DOHH2 (cell line): ENCODE measurements at regions not wholly inside any gene's neighbourhood (a gene's known extent, or its start where the extent isn't known, plus 50 kb on each side); places are given as distances from the start of the nearest gene placed in this dataset.

ENCODE experiments used
- H3F3A ChIP-seq: fragments of 200-600 bp; sonication (generic), shearing (Covaris generic); 2 replicates; pipeline ENCODE4 v1.6.0; 2016; ENCODE audit warnings: antibody characterized with exemption, mild to moderate bottlenecking; ENCODE audit not compliant: control insufficient read depth, insufficient read depth
- H3K27ac ChIP-seq: fragments of 200-600 bp; sonication (generic); 2 replicates; pipeline ENCODE4 v1.5.1; 2014; ENCODE audit warnings: low read depth, mild to moderate bottlenecking, low read length, moderate library complexity
- H3K27me3 ChIP-seq: fragments of 200-600 bp; sonication (generic); 2 replicates; pipeline ENCODE4 v1.6.1; 2014; ENCODE audit warnings: mild to moderate bottlenecking, low read length, mixed read lengths; ENCODE audit not compliant: control insufficient read depth
- H3K36me3 ChIP-seq: fragments of 200-600 bp; sonication (generic); 2 replicates; pipeline ENCODE4 v1.6.1; 2014; ENCODE audit warnings: mild to moderate bottlenecking, low read length, moderate library complexity, mixed read lengths; ENCODE audit not compliant: control insufficient read depth
- H3K4me1 ChIP-seq: fragments of 200-600 bp; sonication (generic); 2 replicates; pipeline ENCODE4 v1.6.1; 2014; ENCODE audit warnings: mild to moderate bottlenecking, low read length, mixed read lengths; ENCODE audit not compliant: control insufficient read depth
- H3K4me2 ChIP-seq: fragments of 200-600 bp; sonication (generic); 2 replicates; pipeline ENCODE4 v1.6.0; 2014; ENCODE audit warnings: mild to moderate bottlenecking, low read length, moderate library complexity
- H3K4me3 ChIP-seq: fragments of 200-600 bp; sonication (generic); 2 replicates; pipeline ENCODE4 v1.5.1; 2014; ENCODE audit warnings: mild to moderate bottlenecking, low read length, mixed read lengths
- H3K79me2 ChIP-seq: fragments of 200-600 bp; sonication (generic); 2 replicates; pipeline ENCODE4 v1.6.1; 2014; ENCODE audit warnings: mild to moderate bottlenecking, low read length, mixed read lengths; ENCODE audit not compliant: control insufficient read depth
- H3K9me2 ChIP-seq: fragments of 200-600 bp; sonication (generic); replicated peaks from 2 replicates; pipeline ENCODE4 v1.6.1; 2014; ENCODE audit warnings: mild to moderate bottlenecking, low read length, mixed read lengths; ENCODE audit not compliant: control insufficient read depth
- H3K9me3 ChIP-seq: fragments of 200-600 bp; sonication (generic); 2 replicates; pipeline ENCODE4 v1.6.1; 2014; ENCODE audit warnings: antibody characterized with exemption, low read length, mixed read lengths; ENCODE audit not compliant: control insufficient read depth, insufficient read depth
- H4K20me1 ChIP-seq: fragments of 200-600 bp; sonication (generic); 2 replicates; pipeline ENCODE4 v1.6.0; 2014; ENCODE audit warnings: low read depth, mild to moderate bottlenecking, antibody characterized with exemption, low read length, moderate library complexity; ENCODE audit not compliant: control insufficient read depth, insufficient read depth
- CTCF ChIP-seq: fragments of 200-600 bp; sonication (generic); IDR thresholded peaks from one replicate; pipeline ENCODE4 v1.5.1; 2014; ENCODE audit warnings: antibody characterized with exemption, mild to moderate bottlenecking, low read depth, low read length; ENCODE audit not compliant: poor library complexity, severe bottlenecking
- EZH2phosphoT487 ChIP-seq: fragments of 200-600 bp; sonication (generic); IDR thresholded peaks from 2 replicates; pipeline ENCODE4 v1.6.1; 2017; ENCODE audit warnings: borderline replicate concordance, mild to moderate bottlenecking, antibody characterized with exemption, low read length, moderate library complexity, mixed read lengths

- Histone ChIP-seq H3K27me3 (no peaks in the 10 kb centered on the region), H3K4me2 (peak overlapping the region; percentile 61), H3K79me2 (no peaks in the 10 kb centered on the region), H3K4me3 (peak overlapping the region; percentile 4; the same call in 1 of the 2 replicates), H3K9me3 (no peaks in the 10 kb centered on the region), H3K27ac (peak overlapping the region; percentile 95), H3F3A (peaks cover 29% of the 10 kb centered on the region), H3K4me1 (peaks cover 78% of the 10 kb centered on the region), H3K9me2 (no peaks in the 10 kb centered on the region), H3K36me3 (no peaks in the 10 kb centered on the region; the same call in 1 of the 2 replicates), H4K20me1 (no peaks in the 10 kb centered on the region)
- TF ChIP-seq EZH2phosphoT487, result no peak
- TF ChIP-seq CTCF, result peak; percentile 55
Observed at GRCh38 chr10:33115738-33116719, 158.0 kb upstream of the ITGB1 start.

- H4K20me1 ChIP-seq, result no peaks in the 10 kb centered on the region
- H3K4me2 ChIP-seq, result peak overlapping the region; percentile 61
- H3F3A ChIP-seq, result peaks cover 29% of the 10 kb centered on the region
- H3K4me3 ChIP-seq, result peak overlapping the region; percentile 37
- peaks cover 4% of the 10 kb centered on the region; the same call in 1 of the 2 replicates for H3K36me3 ChIP-seq
- TF ChIP-seq EZH2phosphoT487, result no peak
- no peak for TF ChIP-seq CTCF
- H3K27me3 ChIP-seq, result no peaks in the 10 kb centered on the region
- H3K79me2 ChIP-seq, result no peaks in the 10 kb centered on the region
- peaks cover 82% of the 10 kb centered on the region for H3K4me1 ChIP-seq
- no peaks in the 10 kb centered on the region for H3K9me3 ChIP-seq
- peak overlapping the region; percentile 95 for H3K27ac ChIP-seq
- no peaks in the 10 kb centered on the region for H3K9me2 ChIP-seq
Observed at GRCh38 chr10:33114451-33114952, 156.5 kb upstream of the ITGB1 start.

DNA sequence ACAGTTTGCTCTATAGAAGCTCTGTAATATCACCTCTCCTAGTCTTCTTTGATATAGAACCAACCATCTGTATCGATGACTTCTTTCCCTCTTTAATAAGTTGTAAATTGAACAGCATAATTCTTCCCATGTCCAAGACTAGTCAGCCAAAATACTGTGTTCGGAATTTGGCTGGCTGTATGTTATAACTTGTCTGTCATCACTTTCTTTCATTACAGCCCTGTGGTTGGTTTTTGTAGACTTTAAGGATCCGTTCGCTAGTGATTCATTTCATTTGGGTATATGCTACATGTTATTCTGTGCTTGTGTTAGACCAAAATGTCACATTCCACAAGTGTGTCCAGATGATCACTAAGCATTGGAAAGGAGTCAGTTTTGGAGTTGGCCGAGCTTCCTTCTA, 155.4 kb upstream of the ITGB1 start:
- Histone ChIP-seq H3K4me3 (peak overlapping the region; percentile 37), H3K36me3 (peaks cover 4% of the 10 kb centered on the region; the same call in 1 of the 2 replicates), H3K4me1 (peaks cover 82% of the 10 kb centered on the region), H3F3A (peaks cover 31% of the 10 kb centered on the region), H3K9me3 (no peaks in the 10 kb centered on the region), H3K27me3 (no peaks in the 10 kb centered on the region), H3K4me2 (peak overlapping the region; percentile 61), H4K20me1 (no peaks in the 10 kb centered on the region), H3K27ac (peak overlapping the region; percentile 95), H3K9me2 (no peaks in the 10 kb centered on the region), H3K79me2 (no peaks in the 10 kb centered on the region)
- TF ChIP-seq EZH2phosphoT487 (no peak), CTCF (no peak)
